Left ventricle myocardium inferior (tissue), 1 donor: ENCODE measurements at regions not wholly inside any gene's neighbourhood (a gene's known extent, or its start where the extent isn't known, plus 50 kb on each side); places are given as distances from the start of the nearest gene placed in this dataset.

Experiments used
- DNase-seq: peaks from one replicate; pipeline ENCODE4 v3.0.0-alpha.2; 2020
- H3K27ac ChIP-seq: fragments of 200-600 bp; replicated peaks from 2 replicates; pipeline ENCODE4 v1.8.0; 2021
- H3K27me3 ChIP-seq: fragments of 200-600 bp; 2 replicates; pipeline ENCODE4 v1.8.0; 2021; ENCODE audit warnings: low read depth
- H3K36me3 ChIP-seq: fragments of 200-600 bp; 2 replicates; pipeline ENCODE4 v1.8.0; 2021
- H3K4me1 ChIP-seq: fragments of 200-600 bp; 2 replicates; pipeline ENCODE4 v1.8.0; 2021
- H3K4me3 ChIP-seq: fragments of 200-600 bp; 2 replicates; pipeline ENCODE4 v1.8.0; 2021; ENCODE audit warnings: mild to moderate bottlenecking, moderate library complexity
- H3K9me3 ChIP-seq: fragments of 200-600 bp; replicated peaks from 2 replicates; pipeline ENCODE4 v1.8.0; 2021
- CTCF ChIP-seq: fragments of 200-600 bp; IDR thresholded peaks from 2 replicates; pipeline ENCODE4 v1.8.0; 2021; ENCODE audit warnings: antibody characterized with exemption, mild to moderate bottlenecking, borderline replicate concordance
- intact Hi-C: fragments of 100-400 bp; cut with micrococcal nuclease; formaldehyde crosslinking; loops from one replicate; pipeline ENCODE4 v1.11.0; 2022
- donor health status: DM: no; HTN: yes; CAD: no; lungs with severe emphysema.

- DNase-seq: no peak
- no peaks in the 10 kb centered on the region for H3K36me3 ChIP-seq
- no peak for TF ChIP-seq CTCF
- no peaks in the 10 kb centered on the region for H3K27me3 ChIP-seq
- intact Hi-C loops: no loop called here
- H3K4me3 ChIP-seq: no peak overlapping the region
- H3K27ac ChIP-seq: no peak overlapping the region
- peaks cover 17% of the 10 kb centered on the region for H3K9me3 ChIP-seq
- H3K4me1 ChIP-seq: peaks cover 1% of the 10 kb centered on the region
Observed at GRCh38 chr20:22700367-22700766, 116.0 kb upstream of the FOXA2 start.

DNA sequence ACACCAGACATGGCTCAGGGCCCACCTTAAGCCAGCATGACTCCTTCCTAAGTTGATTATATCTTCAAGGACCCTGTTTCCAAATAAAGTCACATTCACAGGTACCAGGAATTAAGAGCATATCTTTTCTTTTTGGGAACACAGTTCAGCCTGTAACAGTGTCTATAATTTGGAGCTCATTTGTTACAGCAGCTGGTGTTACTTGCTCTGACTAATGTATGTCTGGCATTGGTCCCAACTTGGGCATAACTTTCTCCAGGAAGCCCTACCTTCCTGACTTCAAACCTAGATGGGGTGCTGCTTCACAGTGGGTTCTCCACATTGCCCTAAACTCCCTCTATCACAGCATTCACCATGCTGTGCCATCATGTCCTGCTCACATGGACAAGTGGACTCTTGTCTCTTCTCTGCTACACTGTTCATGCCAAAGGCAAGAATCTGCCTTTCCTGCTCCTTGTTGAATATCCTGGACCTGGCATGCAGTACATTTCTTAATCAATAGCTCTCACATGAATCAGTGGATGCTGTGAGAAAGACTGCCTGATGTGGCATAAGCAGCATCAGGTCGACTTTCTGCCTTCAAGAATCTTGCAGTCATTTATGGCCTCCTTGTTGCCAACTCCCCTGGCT, 117.4 kb upstream of the FOXA2 start:
- intact Hi-C loops: no loop called here
- DNase-seq: no peak
- no peaks in the 10 kb centered on the region for H3K27me3 ChIP-seq
- no peaks in the 10 kb centered on the region for H3K36me3 ChIP-seq
- H3K27ac ChIP-seq: no peak overlapping the region
- H3K4me1 ChIP-seq: no peaks in the 10 kb centered on the region
- peaks cover 17% of the 10 kb centered on the region for H3K9me3 ChIP-seq
- TF ChIP-seq CTCF: no peak
- no peak overlapping the region for H3K4me3 ChIP-seq

GRCh38 chr20:22703843-22704242, 119.5 kb upstream of the FOXA2 start:
- H3K27me3 ChIP-seq: no peaks in the 10 kb centered on the region
- H3K4me1 ChIP-seq: no peaks in the 10 kb centered on the region
- H3K27ac ChIP-seq: no peak overlapping the region
- H3K9me3 ChIP-seq: peaks cover 17% of the 10 kb centered on the region
- H3K36me3 ChIP-seq: no peaks in the 10 kb centered on the region
- DNase-seq: no peak
- TF ChIP-seq CTCF: no peak
- intact Hi-C loops: no loop called here
- no peak overlapping the region for H3K4me3 ChIP-seq

DNA sequence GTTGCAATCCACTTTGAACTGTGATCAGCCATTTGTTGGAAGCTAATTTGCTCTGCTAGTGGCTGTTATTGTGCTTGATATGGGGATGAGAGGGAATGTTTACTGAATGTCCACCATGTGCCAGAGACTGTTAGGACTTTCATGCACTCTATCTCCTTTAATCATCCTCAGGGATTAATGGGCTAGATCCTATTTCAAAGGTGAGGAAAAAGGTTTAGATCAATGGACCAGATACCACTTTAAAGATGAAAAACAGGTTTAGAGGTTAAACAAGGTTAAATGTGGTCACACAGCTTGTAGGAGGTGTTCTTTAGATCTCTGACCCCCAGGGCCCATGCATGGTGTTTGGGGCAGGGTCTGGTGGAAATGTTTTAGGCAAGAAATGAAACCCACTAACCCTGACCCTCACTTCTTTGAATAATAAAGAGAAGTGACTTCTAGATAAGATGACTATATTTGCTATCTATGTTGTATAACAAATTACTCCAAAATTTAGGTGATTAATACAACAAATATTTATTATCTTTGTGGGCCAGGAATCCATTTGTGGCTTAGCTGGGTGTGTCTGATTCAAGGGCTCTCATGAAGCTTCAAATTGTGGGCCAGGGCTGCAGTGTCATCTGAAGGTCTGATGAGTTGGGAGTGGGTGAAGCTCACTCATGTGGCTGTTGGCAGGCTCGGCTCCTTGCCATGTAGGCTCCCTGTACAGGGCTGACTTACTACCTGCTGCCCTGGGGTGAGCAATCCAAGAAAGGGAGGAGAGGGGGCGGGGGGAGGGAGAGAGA, 127.8 kb upstream of the FOXA2 start:
- intact Hi-C loops: loop anchor here (10.0 kb wide), 1 partner anchor 53 kb away; no protein-coding TSS in a partner anchor

GRCh38 chr20:22716821-22717351, 132.5 kb upstream of the FOXA2 start:
- no peaks in the 10 kb centered on the region for H3K27me3 ChIP-seq
- H3K9me3 ChIP-seq: no peaks in the 10 kb centered on the region
- H3K27ac ChIP-seq: peak overlapping the region; percentile 78
- H3K4me3 ChIP-seq: no peak overlapping the region
- DNase-seq: no peak
- peaks cover 45% of the 10 kb centered on the region for H3K4me1 ChIP-seq
- H3K36me3 ChIP-seq: no peaks in the 10 kb centered on the region
- no peak for TF ChIP-seq CTCF
- intact Hi-C loops: loop anchor here (10.0 kb wide), 1 partner anchor 48 kb away; no protein-coding TSS in a partner anchor

More for the DNA sequence above, 127.8 kb upstream of the FOXA2 start:
- no peak for DNase-seq
- Histone ChIP-seq H3K36me3 (no peaks in the 10 kb centered on the region), H3K4me1 (peaks cover 12% of the 10 kb centered on the region), H3K9me3 (no peaks in the 10 kb centered on the region), H3K27ac (no peak overlapping the region), H3K4me3 (no peak overlapping the region), H3K27me3 (no peaks in the 10 kb centered on the region)
- TF ChIP-seq CTCF: no peak
